ENCODE measurements at regions not wholly inside any gene's neighbourhood (a gene's known extent, or its start where the extent isn't known, plus 50 kb on each side); places are given as distances from the start of the nearest gene placed in this dataset.

GRCh38 chr7:41501466-41501865, 201.4 kb downstream of the INHBA start:
- H3K4me3 ChIP-seq (ENCODE audit: low read depth, low read length), result no peak overlapping the region
- no peak for TF ChIP-seq CTCF (IDR thresholded peaks at IDR 0.05; ENCODE audit: insufficient read depth, low read length, poor library complexity, severe bottlenecking)
- H3K27me3 ChIP-seq (ENCODE audit: control insufficient read depth, insufficient read depth, low read length), result no peaks in the 10 kb centered on the region
- no peaks in the 10 kb centered on the region for H3K36me3 ChIP-seq (ENCODE audit: control insufficient read depth, insufficient read depth, low read length)
- no peak for DNase-seq (ENCODE audit: low read depth)

- Histone ChIP-seq H3K36me3 (ENCODE audit: control insufficient read depth, insufficient read depth, low read length) (no peaks in the 10 kb centered on the region), H3K4me3 (ENCODE audit: low read depth, low read length) (no peak overlapping the region), H3K27me3 (ENCODE audit: control insufficient read depth, insufficient read depth, low read length) (no peaks in the 10 kb centered on the region)
- TF ChIP-seq CTCF (IDR thresholded peaks at IDR 0.05; ENCODE audit: insufficient read depth, low read length, poor library complexity, severe bottlenecking), result no peak
- no peak for DNase-seq (ENCODE audit: low read depth)
Observed at GRCh38 chr7:41501006-41501405, 201.9 kb downstream of the INHBA start.

- no peaks in the 10 kb centered on the region for H3K27me3 ChIP-seq (ENCODE audit: control insufficient read depth, insufficient read depth, low read length)
- no peak for TF ChIP-seq CTCF (IDR thresholded peaks at IDR 0.05; ENCODE audit: insufficient read depth, low read length, poor library complexity, severe bottlenecking)
- no peak overlapping the region for H3K4me3 ChIP-seq (ENCODE audit: low read depth, low read length)
- no peaks in the 10 kb centered on the region for H3K36me3 ChIP-seq (ENCODE audit: control insufficient read depth, insufficient read depth, low read length)
- DNase-seq (ENCODE audit: low read depth), result no peak
Observed at GRCh38 chr7:41492603-41493002, 210.3 kb downstream of the INHBA start.

GRCh38 chr7:41491883-41492471, 210.9 kb downstream of the INHBA start:
- H3K36me3 ChIP-seq (ENCODE audit: control insufficient read depth, insufficient read depth, low read length), result no peaks in the 10 kb centered on the region
- DNase-seq (ENCODE audit: low read depth), result no peak

GRCh38 chr7:41491308-41491707, 211.6 kb downstream of the INHBA start:
- TF ChIP-seq CTCF (IDR thresholded peaks at IDR 0.05; ENCODE audit: insufficient read depth, low read length, poor library complexity, severe bottlenecking), result no peak
- no peak for DNase-seq (ENCODE audit: low read depth)
- Histone ChIP-seq H3K36me3 (ENCODE audit: control insufficient read depth, insufficient read depth, low read length) (no peaks in the 10 kb centered on the region), H3K27me3 (ENCODE audit: control insufficient read depth, insufficient read depth, low read length) (no peaks in the 10 kb centered on the region), H3K4me3 (ENCODE audit: low read depth, low read length) (no peak overlapping the region)

More at GRCh38 chr7:41491883-41492471, 210.9 kb downstream of the INHBA start:
- H3K27me3 ChIP-seq (ENCODE audit: control insufficient read depth, insufficient read depth, low read length), result no peaks in the 10 kb centered on the region
- H3K4me3 ChIP-seq (ENCODE audit: low read depth, low read length), result no peak overlapping the region
- TF ChIP-seq CTCF (IDR thresholded peaks at IDR 0.05; ENCODE audit: insufficient read depth, low read length, poor library complexity, severe bottlenecking), result no peak

- H3K27me3 ChIP-seq (ENCODE audit: control insufficient read depth, insufficient read depth, low read length), result no peaks in the 10 kb centered on the region
- no peak for TF ChIP-seq CTCF (IDR thresholded peaks at IDR 0.05; ENCODE audit: insufficient read depth, low read length, poor library complexity, severe bottlenecking)
- DNase-seq (ENCODE audit: low read depth), result no peak
- H3K4me3 ChIP-seq (ENCODE audit: low read depth, low read length), result no peak overlapping the region
- H3K36me3 ChIP-seq (ENCODE audit: control insufficient read depth, insufficient read depth, low read length), result no peaks in the 10 kb centered on the region
Observed at GRCh38 chr7:41489885-41490284, 213.0 kb downstream of the INHBA start.

Data from kidney epithelial cell (primary cell).